ENCODE measurements at regions not wholly inside any gene's neighbourhood (a gene's known extent, or its start where the extent isn't known, plus 50 kb on each side); places are given as distances from the start of the nearest gene placed in this dataset.

DNA sequence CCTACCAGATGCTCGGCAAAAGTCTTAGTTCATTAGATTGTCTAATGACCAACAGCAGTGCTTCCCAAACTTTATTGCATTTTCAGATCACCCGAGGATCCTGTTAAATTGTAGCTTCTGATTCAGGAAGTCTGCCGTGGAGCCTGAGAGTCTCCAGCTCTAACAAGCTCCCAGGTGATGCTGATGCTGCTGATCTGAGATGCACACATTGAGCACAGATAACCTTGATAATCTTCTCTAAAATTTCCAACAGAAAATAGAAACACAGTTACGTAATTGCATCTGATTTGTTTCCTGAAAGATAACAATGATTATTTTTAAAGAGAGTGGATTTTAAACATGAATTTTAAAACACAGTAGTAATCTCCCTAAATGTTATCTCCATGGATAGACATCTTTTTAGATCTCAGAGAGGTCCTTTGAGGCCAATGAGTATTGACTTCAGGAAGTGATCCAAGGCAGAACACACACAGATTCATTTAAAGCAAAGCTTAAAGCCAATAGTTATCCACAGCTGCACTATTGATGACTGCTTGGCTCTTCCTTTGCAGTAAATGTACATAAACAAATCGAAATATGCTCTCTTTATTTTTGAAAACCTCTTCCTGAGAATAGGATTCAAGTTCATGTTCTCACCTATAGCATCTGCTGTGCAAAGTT lies 122.8 kb upstream of the TNPO1 start:
- 1% methylated on average over 5 of the region's 5 CpGs for WGBS (ENCODE audit: insufficient coverage, low coverage, missing lambda C conversion rate)
- POLR2A ChIA-PET, result interaction anchor here (0.6 kb wide), 1 partner anchor 217 kb away, joined by 3 read pairs; no protein-coding TSS in a partner anchor

More for the DNA sequence above, 122.8 kb upstream of the TNPO1 start:
- H3K9me3 ChIP-seq (replicated peaks; ENCODE audit: control insufficient read depth, insufficient read depth, low read depth, low read length), result no peaks in the 10 kb centered on the region
- CTCF ChIA-PET (ENCODE audit: low intra/inter-chr PET ratio), result no interaction called here
- H3K9me1 ChIP-seq (ENCODE audit: control insufficient read depth, insufficient read depth, low read length), result no peaks in the 10 kb centered on the region
- no peak overlapping the region for H3K9ac ChIP-seq (ENCODE audit: insufficient read depth in 1 of 2, low read depth in 2 of 2, low read length in 2 of 2)
- H3K27ac ChIP-seq (ENCODE audit: extremely low read depth, low read depth, low read length), result no peak overlapping the region
- H3K4me3 ChIP-seq, result no peak overlapping the region
- TF ChIP-seq, protein P1, sequence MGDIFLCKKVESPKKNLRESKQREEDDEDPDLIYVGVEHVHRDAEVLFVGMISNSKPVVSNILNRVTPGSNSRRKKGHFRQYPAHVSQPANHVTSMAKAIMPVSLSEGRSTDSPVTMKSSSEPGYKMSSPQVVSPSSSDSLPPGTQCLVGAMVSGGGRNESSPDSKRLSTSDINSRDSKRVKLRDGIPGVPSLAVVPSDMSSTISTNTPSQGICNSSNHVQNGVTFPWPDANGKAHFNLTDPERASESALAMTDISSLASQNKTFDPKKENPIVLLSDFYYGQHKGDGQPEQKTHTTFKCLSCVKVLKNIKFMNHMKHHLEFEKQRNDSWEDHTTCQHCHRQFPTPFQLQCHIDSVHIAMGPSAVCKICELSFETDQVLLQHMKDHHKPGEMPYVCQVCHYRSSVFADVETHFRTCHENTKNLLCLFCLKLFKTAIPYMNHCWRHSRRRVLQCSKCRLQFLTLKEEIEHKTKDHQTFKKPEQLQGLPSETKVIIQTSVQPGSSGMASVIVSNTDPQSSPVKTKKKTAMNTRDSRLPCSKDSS (IDR thresholded peaks at IDR 0.05; ENCODE audit: low read depth, partially characterized antibody), result no peak
- TF ChIP-seq BMI1 (IDR thresholded peaks at IDR 0.05; ENCODE audit: low read length) (no peak), POLR2G (IDR thresholded peaks at IDR 0.05; ENCODE audit: low read depth, low read length) (no peak), DIDO1 (tag; IDR thresholded peaks at IDR 0.05; ENCODE audit: low read depth) (no peak)
- TF ChIP-seq, protein P2, sequence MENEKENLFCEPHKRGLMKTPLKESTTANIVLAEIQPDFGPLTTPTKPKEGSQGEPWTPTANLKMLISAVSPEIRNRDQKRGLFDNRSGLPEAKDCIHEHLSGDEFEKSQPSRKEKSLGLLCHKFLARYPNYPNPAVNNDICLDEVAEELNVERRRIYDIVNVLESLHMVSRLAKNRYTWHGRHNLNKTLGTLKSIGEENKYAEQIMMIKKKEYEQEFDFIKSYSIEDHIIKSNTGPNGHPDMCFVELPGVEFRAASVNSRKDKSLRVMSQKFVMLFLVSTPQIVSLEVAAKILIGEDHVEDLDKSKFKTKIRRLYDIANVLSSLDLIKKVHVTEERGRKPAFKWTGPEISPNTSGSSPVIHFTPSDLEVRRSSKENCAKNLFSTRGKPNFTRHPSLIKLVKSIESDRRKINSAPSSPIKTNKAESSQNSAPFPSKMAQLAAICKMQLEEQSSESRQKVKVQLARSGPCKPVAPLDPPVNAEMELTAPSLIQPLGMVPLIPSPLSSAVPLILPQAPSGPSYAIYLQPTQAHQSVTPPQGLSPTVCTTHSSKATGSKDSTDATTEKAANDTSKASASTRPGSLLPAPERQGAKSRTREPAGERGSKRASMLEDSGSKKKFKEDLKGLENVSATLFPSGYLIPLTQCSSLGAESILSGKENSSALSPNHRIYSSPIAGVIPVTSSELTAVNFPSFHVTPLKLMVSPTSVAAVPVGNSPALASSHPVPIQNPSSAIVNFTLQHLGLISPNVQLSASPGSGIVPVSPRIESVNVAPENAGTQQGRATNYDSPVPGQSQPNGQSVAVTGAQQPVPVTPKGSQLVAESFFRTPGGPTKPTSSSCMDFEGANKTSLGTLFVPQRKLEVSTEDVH (IDR thresholded peaks at IDR 0.05; ENCODE audit: low read depth, partially characterized antibody), result no peak
- peaks cover 0 to 13% of the 10 kb centered on the region in 2 experiments; a peak in 2 of 5 replicates for H3K27me3 ChIP-seq (ENCODE audit: control insufficient read depth in 2 of 2, insufficient read depth in 2 of 2, low read length in 2 of 2)
- H3K79me2 ChIP-seq (ENCODE audit: control insufficient read depth, insufficient read depth, low read length), result no peaks in the 10 kb centered on the region
- no peak overlapping the region for H2AFZ ChIP-seq (ENCODE audit: low read depth, low read length)
- DNase-seq (ENCODE audit: extremely low read depth in 1 of 4, low spot score in 3 of 4), result no peak
- no peak overlapping the region for H3K4me2 ChIP-seq (ENCODE audit: insufficient read depth, low read length)
- H3K4me1 ChIP-seq (replicated peaks in 1 of 2; ENCODE audit: control insufficient read depth in 2 of 2, insufficient read depth in 2 of 2, low read length in 2 of 2), result no peaks in the 10 kb centered on the region; a peak in 1 of 5 replicates
- no peaks in the 10 kb centered on the region for H4K20me1 ChIP-seq (replicated peaks; ENCODE audit: control insufficient read depth, insufficient read depth, low read length)
- no peak for FAIRE-seq
- no TSS peak for BruUV-seq (replicated peaks)
- in situ Hi-C loops (cut with MboI) (no loop called here), intact Hi-C loops (cut with micrococcal nuclease) (no loop called here)
- no peak for ATAC-seq
- no peaks in the 10 kb centered on the region for H3K36me3 ChIP-seq (ENCODE audit: control insufficient read depth, insufficient read depth, low read length)
